Omental fat pad (tissue), 1 donor: ENCODE measurements at regions not wholly inside any gene's neighbourhood (a gene's known extent, or its start where the extent isn't known, plus 50 kb on each side); places are given as distances from the start of the nearest gene placed in this dataset.
"Not testable (repeated sequence)": the region's sequence is repeated elsewhere in the genome, so short reads cannot be mapped to it uniquely, and the experiment has no call there.

Source experiments
- ATAC-seq: fragments of 150-250 bp; one replicate; pipeline ENCODE4 v1.9.1; 2016; ENCODE audit warnings: mild to moderate bottlenecking, moderate library complexity; ENCODE audit not compliant: low FRiP score
- DNase-seq: peaks from one replicate; pipeline ENCODE4 v3.0.0-alpha.2; 2019; ENCODE audit warnings: low spot score

DNA sequence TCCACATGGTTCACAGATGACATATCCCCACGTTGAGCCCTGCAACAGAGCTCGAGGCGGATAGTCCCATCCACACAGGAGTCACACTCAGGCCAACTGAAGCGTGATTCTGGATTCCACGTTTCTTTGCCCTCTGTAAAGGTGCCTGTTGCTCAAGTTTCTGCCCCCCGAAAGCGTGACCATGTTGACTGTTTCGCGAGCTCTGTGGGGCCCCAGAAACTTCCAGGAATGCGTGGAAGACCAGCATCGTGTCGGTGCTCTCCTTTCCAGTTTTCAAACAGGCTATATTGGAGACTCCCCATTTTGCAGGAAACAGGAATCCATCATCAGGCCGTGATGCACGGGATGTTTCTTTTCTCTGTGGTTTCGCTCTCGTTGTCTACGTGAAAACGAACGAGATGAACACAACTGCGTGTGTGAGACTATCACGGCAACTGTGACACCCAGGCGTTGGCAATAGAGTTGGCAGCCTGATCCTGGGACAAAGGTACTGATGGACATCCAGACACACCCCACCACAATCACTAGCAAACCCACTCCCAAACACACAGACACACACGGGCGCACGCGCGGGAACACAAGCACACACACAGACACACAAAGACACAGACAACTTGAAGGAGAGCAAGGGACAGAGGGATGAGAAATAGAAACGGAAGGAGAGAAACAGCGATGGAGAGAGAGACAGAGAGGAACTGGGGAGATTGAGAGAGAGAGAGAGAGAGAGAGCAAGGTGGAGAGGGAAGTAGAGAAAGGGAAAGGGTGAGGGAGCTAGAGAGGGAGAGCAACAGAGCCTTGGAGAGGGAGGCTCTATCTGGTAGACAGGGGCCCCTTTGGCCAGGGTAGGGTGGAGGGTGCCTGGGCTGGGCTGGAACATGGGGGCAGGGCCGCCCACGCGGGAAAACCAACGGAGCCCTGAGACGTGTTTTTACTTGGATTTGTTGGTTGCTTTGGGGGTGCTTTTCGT is 1609.3 kb downstream of the SPATA31A7 start:
- not testable (repeated sequence) for DNase-seq, ATAC-seq

DNA sequence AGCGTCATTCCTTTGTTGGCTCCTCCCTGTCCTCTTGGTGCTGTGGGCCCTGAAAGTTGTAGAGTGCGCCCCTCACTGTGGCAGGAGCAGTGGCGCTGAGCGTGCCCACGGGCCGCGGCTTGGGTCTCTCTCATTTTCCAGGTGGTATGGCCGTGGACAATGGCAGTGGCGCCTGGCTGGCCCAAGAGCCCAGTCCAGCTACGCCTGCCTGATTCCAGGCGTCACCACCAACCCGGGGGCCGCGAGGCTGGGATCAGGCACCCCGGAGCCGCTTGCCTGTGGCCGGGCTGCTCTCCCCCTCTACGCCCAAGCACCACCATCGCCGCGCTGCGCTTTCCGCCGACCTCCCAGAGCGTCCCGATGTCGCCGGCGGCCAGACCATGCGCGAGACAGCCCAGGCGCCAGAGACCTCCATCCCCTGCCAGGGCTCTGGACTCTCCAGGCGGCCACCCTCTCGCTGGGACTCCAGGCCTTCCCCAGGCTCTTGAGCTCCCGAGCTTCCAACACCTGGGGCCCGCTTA is 1610.1 kb downstream of the SPATA31A7 start:
- not testable (repeated sequence) for DNase-seq

DNA sequence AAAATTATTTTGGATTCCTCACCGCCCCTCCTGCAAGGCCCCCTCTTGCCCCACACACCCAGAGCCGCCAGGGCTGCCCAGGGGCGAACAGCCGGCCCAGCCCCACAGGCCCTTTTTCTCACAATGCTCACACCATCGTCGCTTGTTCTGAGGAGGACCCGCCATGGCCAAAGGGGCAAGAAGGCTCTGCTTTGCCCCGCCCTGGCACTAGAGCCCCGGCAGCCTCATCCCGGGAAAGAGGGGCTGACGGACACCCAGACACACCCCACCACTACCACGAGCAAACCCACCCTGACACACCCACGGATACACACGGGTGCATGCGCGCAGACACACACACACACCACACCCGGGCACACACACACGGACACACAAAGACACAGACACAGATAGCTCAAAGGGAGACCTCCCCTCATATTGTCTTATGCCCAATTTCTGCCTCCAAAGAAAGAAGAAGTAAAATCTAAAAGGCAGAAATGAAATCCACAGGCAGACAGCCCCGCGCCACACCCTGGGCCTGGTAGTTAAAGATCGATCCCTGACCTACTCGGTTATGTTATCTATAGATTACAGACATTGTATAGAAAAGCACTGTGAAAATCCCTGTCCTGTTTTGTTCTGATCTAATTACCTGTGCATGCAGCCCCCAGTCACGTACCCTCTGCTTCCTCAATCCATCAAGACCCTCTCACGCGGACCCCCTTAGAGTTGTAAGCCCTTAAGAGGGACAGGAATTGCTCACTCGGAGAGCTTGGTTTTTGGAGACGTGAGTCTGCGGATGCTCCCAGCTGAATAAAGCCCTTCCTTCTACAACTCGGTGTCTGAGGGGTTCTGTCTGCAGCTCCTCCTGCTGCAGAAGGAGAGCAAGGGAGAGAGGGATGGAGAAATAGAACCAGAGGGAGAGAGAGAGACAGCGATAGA is 1610.9 kb downstream of the SPATA31A7 start:
- ATAC-seq: peak; percentile 51
- not testable (repeated sequence) for DNase-seq

More for the DNA sequence above, 1610.1 kb downstream of the SPATA31A7 start:
- ATAC-seq: peak; percentile 55

DNA sequence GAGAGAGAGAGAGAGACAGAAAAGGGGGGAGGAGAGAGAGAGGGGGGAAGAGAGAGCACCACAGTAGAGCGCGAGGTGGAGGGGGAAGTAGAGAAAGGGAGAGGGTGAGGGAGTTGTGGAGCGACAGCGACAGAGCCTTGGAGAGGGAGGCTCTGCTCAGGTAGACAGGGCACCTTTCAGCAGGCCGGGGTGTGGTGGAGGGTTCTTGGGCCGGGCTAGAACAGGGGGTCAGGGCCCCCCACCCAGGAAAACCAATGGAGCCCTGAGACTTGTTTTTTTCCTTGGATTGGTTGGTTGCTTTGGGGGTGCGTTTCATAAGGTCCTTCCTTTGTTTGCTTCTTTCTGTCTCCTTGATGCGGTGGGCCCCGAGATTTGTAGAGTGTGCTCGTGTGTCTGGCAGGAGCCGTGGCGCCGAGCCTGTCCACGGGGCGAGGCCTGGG is 1611.6 kb downstream of the SPATA31A7 start:
- ATAC-seq, DNase-seq: not testable (repeated sequence)

DNA sequence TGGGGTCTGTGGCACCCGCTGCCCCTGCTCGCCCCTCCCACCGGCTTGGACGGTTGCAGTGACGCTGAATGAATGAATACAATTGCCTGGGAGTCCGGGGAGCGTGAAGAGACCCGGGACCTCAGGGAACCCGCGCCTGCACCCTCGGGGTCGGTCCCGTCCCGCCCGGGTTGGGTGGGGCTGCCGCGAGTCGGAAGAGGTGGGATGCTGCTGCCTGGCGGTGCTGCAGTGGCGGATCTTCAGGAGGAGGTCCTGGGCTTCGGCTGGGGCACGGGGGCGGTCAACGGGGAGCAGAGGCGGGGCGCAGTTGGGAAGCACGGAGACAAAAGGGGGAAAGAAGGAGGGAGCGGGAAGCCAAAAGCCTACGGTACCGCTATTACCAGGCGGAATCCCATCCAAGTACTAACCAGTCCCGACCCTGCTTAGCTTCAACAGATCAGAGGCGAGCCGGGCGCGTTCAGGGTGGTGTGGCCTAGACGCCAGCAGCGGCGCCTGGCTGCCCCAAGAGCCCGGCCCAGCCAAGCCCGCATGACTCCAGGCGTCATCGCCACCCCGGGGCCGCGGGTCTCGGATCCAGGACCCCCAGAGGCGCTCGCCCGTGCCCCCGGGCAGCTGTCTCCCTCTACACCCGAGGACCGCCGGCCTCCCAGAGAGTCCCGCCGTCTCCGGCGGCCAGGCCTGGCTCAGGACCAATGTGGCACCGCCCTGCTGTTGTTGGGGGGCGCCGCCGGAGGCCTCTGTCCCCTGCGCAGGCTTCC is 1612.3 kb downstream of the SPATA31A7 start:
- ATAC-seq: peak; percentile 96
- peak; percentile 49 for DNase-seq

DNA sequence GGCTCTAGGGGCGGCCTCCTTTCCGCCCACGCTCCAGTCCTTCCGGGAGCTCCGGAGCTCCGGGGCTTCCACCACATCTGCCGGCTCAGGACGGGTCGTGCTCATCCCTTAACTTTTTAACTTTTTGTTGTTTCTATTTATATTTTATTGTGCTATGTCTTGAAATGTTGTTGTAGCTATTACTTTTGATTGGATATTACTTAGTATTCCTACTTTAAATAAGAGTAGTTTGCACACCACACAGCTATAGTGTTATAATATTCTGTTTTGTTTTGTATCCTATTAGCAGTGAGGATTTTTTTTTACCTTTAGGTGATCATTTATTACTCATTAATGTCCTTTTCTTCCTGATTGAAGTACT is 1612.9 kb downstream of the SPATA31A7 start:
- ATAC-seq, DNase-seq: not testable (repeated sequence)

DNA sequence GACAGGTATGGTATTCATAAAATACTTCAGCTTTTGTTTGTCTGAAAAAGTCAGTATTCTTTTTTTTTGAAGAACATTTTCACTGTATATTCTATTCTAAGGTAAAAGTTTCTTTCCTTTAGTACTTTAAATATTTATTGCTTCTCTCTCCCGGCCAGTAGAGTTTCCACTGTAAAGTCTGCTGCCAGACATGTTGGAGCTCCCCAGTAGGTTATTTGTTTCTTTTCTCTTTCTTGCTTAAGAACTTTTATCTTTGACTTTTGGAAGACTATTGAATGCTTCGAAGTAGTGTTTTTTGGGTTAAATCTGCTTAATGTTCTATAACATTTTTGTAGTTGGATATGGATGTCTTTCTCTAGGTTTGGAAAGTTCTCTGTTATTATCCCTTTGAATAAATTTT is 1613.3 kb downstream of the SPATA31A7 start:
- not testable (repeated sequence) for DNase-seq, ATAC-seq

DNA sequence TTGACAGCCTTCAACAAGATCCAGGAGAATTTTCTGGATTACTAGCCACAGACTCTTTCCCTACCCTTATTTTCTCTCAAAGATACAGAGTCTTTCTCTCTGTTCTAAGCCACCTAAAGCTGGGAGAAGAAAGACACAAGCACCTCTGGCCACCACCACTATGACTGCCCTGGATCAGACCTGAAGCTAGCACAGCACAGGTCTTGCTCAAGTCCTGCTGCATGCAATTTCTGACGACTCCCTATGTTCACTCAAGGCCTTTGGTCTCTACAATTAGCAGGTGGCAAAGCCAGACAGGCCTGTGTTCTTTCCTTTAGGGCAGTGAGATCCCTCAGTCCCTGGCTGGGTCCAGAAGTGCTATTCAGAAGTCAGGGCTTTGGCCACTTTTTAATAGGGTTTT is 1614.5 kb downstream of the SPATA31A7 start:
- DNase-seq, ATAC-seq: not testable (repeated sequence)

DNA sequence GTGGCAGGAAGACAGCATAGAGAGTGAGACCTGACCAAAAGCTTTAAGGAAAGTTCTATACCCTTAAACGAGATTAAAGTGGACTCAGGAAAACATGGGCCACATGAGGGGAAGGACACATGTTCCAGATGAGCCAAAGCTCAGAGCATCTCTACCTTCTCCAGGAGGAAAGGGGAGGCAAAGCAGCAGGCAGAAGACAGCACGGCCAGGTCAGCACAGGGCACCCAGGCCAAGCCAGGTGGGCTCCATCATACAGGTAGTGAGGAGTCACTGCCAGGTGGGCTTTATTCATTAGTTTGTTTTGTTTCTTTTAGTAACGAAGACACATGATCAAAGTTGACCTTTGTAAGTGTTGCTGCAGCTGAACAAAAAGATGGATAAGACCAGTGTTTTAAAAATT is 1617.6 kb downstream of the SPATA31A7 start:
- ATAC-seq, DNase-seq: not testable (repeated sequence)

DNA sequence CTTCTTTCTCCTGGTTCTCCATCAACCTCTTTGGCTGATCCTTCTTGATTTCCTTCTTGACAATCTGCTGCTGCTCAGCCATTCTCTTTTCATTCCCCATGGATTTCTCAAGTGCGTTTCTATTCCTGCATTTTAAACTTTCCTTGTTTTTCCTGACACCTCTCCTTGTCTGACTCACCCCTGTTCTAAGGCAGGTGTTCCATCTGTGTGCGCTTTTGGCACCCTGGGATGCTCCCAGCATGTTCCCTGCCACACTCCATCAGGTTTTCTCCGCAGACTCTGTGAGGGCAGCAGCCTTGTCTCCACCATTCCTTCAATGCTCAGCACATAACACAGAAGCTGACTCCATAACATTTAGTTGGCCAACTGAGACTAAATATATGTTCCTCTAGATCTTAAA is 1618.2 kb downstream of the SPATA31A7 start:
- not testable (repeated sequence) for DNase-seq, ATAC-seq

DNA sequence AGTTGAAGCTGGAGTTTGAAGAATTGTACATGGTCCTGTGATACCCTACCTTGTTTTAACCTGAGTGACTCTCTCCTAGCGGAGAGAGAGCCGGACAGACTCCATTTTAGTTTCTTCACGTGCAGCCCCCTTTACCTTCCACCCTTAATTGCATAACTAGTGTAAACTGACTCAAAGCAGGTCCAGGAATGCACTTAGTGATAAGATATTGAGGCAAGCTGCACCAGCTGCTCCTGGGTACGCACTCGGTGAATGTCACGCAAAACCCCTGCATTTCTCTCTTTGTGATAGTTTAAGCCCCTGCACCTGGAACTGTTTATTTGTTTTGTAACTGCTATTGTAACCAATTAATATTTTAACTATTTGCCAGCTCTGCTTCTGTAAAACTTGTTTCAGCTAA is 1620.5 kb downstream of the SPATA31A7 start:
- not testable (repeated sequence) for DNase-seq, ATAC-seq

DNA sequence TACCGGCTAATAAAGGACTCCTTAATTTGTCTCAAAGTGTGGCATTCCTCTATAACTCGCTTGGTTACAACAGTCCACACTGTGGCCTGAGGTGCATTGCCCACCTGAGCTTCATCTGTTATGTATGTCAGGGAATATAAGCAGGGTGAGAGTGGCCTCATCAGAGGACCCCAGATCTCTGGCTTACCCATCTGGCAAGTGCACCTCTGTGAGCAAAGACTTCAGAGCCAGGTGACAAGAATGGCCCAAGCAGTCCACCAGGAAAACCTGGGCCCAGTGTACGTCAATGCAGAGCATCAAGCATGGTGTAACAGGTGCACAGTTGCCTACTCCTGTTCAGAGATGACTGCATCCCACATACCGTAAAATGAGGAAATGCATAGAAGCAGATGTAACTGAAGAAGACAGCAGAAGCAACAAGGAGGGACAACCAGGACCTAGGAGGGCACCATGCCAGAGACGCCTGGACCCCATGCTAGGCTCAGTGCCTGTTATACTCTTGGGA is 1621.0 kb downstream of the SPATA31A7 start:
- ATAC-seq, DNase-seq: not testable (repeated sequence)

DNA sequence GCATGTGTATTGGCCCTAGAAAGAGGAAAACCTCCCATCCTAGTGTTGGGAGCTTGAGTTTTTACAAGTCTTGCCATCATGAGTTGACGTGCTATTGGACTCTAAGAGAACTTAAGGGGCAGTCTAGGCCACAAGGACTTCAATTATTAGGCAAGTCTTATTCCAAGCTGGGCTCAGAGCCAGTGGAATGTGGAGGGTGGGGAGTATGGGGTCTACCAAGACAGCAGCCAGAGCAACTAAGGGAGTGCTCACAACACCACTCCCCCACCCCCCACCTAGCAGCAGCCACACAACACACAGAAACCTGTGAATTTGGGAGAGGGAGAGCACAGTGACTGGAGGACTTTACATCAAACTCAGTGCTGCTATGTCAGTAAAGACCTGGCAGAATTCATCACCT is 1625.6 kb downstream of the SPATA31A7 start:
- not testable (repeated sequence) for DNase-seq, ATAC-seq

DNA sequence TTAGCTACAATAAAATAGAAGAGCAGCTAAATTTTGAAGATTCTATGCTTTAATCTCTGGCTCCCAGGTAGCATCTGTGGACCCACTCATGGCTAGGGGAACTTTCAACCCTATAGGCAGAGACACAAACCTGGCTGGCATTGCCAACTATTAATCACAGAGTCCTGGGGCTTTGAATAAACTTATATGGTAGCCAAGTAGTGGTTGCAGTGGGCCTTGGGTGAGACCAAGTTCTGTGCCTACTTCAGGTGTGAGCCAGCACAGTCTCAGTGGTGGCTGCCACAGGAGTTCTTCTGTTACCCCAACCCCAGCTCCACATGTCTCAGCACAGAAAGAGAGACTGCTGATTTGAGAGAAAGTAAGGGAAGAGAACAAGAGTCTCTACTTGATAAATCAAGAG is 1626.5 kb downstream of the SPATA31A7 start:
- not testable (repeated sequence) for ATAC-seq, DNase-seq

DNA sequence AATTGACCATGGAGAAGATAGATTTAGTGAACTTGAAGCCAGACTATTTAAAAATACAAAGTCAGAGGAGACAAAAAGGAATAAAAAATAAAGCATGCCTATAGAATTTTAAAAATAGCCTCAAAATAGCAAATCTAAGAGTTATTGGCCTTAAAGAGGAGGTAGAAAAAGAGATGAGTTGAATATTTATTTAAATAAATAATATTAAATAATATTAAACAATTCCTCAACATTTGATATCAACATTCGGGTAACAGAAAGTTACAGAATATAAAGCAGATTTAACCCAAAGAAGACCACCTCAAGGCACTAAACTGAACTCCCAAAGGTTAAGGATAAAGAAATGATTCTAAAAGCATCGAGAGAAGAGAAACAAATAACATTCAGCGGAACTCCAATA is 1627.4 kb downstream of the SPATA31A7 start:
- DNase-seq, ATAC-seq: not testable (repeated sequence)

DNA sequence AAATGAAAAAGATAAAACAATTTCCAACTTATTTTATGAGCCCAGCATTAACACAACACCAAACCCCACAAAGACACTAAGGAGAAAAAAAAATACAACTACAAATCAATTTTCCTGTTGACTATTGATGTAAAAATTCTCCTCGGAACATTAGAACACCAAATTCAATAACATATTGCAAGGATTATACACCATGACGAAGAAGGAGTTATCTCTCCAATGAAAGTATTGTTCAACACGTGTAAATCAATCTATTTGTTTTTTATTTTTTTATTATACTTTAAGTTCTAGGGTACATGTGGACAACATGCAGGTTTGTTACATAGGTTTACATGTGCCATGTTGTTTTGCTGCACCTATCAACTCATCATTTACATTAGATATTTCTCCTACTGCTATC is 1632.3 kb downstream of the SPATA31A7 start:
- not testable (repeated sequence) for ATAC-seq, DNase-seq

DNA sequence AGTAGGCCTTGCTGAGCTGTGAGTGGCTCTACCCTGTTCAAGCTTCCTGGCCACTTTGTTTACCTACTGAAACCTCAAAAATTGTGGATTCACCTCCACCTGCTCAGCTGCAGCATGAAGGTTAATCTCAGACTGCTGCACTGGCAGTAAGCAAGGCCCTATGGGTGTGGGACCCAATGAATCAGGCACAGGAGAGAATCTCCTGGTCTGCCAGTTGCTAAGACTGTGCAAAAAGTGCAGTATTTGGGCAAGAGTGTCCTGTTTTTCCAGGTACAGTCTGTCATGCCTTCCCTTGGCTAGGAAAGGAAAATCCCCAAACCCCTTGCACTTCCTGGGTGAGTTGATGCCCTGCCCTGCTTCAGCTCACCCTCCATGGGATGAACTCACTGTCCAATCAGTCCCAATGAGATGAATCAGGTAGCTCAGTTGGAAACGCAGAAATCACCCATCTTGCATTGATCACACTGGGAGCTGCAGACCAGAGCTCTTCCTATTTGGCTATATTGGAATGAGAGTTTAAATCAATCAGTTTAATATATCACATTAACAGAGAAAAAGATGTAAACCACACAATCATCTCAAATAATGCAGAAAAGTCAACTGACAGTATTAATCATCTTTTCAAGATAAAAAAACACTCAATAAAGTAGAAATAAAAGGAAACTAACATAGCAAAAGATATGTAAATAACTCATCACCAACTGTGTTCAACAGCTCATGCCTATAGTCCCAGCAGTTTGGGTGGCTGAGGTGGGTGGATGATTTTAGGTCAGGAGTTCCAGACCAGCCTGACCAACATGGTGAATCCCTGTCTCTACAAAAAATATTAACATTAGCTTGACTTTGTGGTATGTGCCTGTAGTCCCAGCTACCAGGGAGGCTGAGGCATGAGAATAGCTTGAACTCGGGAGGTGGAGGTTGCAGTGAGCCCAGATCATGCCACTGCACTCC is 1638.4 kb downstream of the SPATA31A7 start:
- not testable (repeated sequence) for DNase-seq
- peak; percentile 62 for ATAC-seq
